BE2C (cell line): ENCODE measurements at regions not wholly inside any gene's neighbourhood (a gene's known extent, or its start where the extent isn't known, plus 50 kb on each side); places are given as distances from the start of the nearest gene placed in this dataset.

Source experiments
- DNase-seq: peaks from one replicate; pipeline ENCODE4 v3.0.0-alpha.2; 2020
- H3K27me3 ChIP-seq: fragments of 250-450 bp; sonication (Bioruptor Pico); 2 replicates; pipeline ENCODE4 v1.5.1; 2020; ENCODE audit warnings: mild to moderate bottlenecking
- H3K36me3 ChIP-seq: fragments of 250-450 bp; sonication (Bioruptor Pico); 2 replicates; pipeline ENCODE4 v1.5.1; 2020; ENCODE audit warnings: mild to moderate bottlenecking
- H3K4me1 ChIP-seq: fragments of 250-450 bp; sonication (Bioruptor Pico); 2 replicates; pipeline ENCODE4 v1.5.1; 2020
- H3K4me3 ChIP-seq: 2 replicates; pipeline ENCODE4 v1.5.1; 2011; ENCODE audit warnings: low read depth, low read length
- H3K9me3 ChIP-seq: fragments of 250-450 bp; sonication (Bioruptor Pico); 2 replicates; pipeline ENCODE4 v1.5.1; 2020
- CTCF ChIP-seq: IDR thresholded peaks from 2 replicates; pipeline ENCODE4 v1.5.1; 2012; ENCODE audit warnings: mild to moderate bottlenecking, low read depth, low read length

DNA sequence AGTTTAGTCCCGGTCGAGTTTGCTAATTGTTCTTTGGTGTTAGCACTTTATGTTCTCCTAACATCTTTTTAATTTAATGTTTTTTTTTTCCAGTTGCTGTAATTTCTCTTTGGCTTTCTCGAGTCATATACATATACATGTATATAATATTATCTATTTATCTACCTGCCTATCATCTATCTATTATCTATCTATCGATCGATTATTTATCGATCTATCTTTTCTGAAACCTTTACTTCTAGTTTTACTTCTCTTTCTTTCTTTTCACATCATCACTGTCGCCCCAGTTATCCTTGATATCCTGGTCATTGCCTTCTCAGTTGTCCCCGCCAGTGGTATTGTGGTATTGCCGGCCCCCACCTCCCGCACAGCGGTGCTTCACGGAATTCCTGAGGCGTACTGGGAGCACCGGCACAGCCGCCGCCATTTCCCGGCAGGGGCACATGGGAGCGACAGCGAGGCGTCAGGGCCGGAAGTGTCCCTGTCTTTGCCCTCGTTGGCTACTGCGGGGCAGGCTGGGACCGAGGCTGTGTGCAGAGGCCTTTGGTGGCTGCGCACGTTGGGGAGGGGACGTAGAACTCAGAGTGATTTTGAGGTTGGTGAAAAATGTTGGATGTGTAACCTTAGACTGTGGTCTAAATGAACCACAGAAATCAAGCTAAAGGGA lies 101.1 kb downstream of the NUF2 start:
- Histone ChIP-seq H3K4me1 (no peaks in the 10 kb centered on the region), H3K27me3 (peaks cover 20% of the 10 kb centered on the region), H3K9me3 (no peaks in the 10 kb centered on the region), H3K36me3 (no peaks in the 10 kb centered on the region), H3K4me3 (no peak overlapping the region)
- TF ChIP-seq CTCF = no peak
- DNase-seq = no peak

- Histone ChIP-seq H3K4me1 (no peaks in the 10 kb centered on the region), H3K9me3 (no peaks in the 10 kb centered on the region), H3K4me3 (no peak overlapping the region), H3K36me3 (no peaks in the 10 kb centered on the region), H3K27me3 (peaks cover 3% of the 10 kb centered on the region)
- DNase-seq = no peak
- TF ChIP-seq CTCF = no peak
Measured at GRCh38 chr1:163426505-163427251, 104.9 kb downstream of the NUF2 start.

GRCh38 chr1:163427279-163427678 lies 105.5 kb downstream of the NUF2 start:
- no peak overlapping the region for H3K4me3 ChIP-seq
- no peak for TF ChIP-seq CTCF
- DNase-seq = no peak
- H3K27me3 ChIP-seq = no peaks in the 10 kb centered on the region; the same call in none of the 2 replicates
- no peaks in the 10 kb centered on the region for H3K4me1 ChIP-seq
- no peaks in the 10 kb centered on the region for H3K36me3 ChIP-seq
- no peaks in the 10 kb centered on the region for H3K9me3 ChIP-seq

GRCh38 chr1:163436140-163436812 lies 114.5 kb downstream of the NUF2 start:
- TF ChIP-seq CTCF = no peak
- Histone ChIP-seq H3K36me3 (no peaks in the 10 kb centered on the region), H3K4me1 (no peaks in the 10 kb centered on the region), H3K4me3 (no peak overlapping the region), H3K9me3 (no peaks in the 10 kb centered on the region), H3K27me3 (no peaks in the 10 kb centered on the region; the same call in 1 of the 2 replicates)
- no peak for DNase-seq

DNA sequence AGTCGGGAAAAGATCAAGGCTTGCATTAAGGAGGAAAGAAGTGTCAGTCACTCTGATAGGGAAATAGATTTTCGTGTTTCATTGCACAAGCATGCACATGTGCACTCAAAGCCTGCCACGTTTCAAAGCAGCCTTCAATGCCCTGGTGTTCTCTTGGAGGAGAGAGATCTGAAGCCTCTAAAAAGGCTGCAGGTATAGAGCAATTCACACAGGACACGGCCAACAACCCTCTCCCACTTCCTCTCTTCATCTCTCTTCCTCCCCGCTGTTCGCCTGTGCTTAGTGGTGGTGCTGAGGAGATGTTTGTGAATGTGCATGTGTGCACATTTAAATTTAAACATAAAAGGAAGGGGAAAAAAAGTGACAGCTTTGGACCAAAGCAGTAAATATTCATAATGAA lies 117.7 kb downstream of the NUF2 start:
- H3K9me3 ChIP-seq = no peaks in the 10 kb centered on the region
- no peaks in the 10 kb centered on the region for H3K4me1 ChIP-seq
- DNase-seq = no peak
- TF ChIP-seq CTCF = no peak
- H3K36me3 ChIP-seq = no peaks in the 10 kb centered on the region
- peaks cover 6% of the 10 kb centered on the region; the same call in 1 of the 2 replicates for H3K27me3 ChIP-seq
- no peak overlapping the region for H3K4me3 ChIP-seq
